BLaER1 (cell line): ENCODE measurements at regions not wholly inside any gene's neighbourhood (a gene's known extent, or its start where the extent isn't known, plus 50 kb on each side); places are given as distances from the start of the nearest gene placed in this dataset.
"Not testable (repeated sequence)": the region's sequence is repeated elsewhere in the genome, so short reads cannot be mapped to it uniquely, and the experiment has no call there.

Experiments
- H3K27ac ChIP-seq: shearing (Covaris generic); formaldehyde crosslinking; 2 replicates; pipeline ENCODE4 v1.8.1; 2022
- H3K27me3 ChIP-seq: shearing (Covaris generic); formaldehyde crosslinking; 2 replicates; pipeline ENCODE4 v1.8.1; 2022
- H3K36me3 ChIP-seq: shearing (Covaris generic); formaldehyde crosslinking; 2 replicates; pipeline ENCODE4 v1.8.1; 2022
- H3K4me1 ChIP-seq: shearing (Covaris generic); formaldehyde crosslinking; 2 replicates; pipeline ENCODE4 v1.8.1; 2022
- H3K4me2 ChIP-seq: shearing (Covaris generic); formaldehyde crosslinking; 2 replicates; pipeline ENCODE4 v1.8.1; 2022
- H3K4me3 ChIP-seq: shearing (Covaris generic); formaldehyde crosslinking; 2 replicates; pipeline ENCODE4 v1.8.1; 2022
- H3K9ac ChIP-seq: shearing (Covaris generic); formaldehyde crosslinking; 2 replicates; pipeline ENCODE4 v1.8.1; 2022
- H3K9me3 ChIP-seq: shearing (Covaris generic); formaldehyde crosslinking; 2 replicates; pipeline ENCODE4 v1.8.1; 2022
- H4K20me1 ChIP-seq: shearing (Covaris generic); formaldehyde crosslinking; 2 replicates; pipeline ENCODE4 v1.8.1; 2022
- Cebpa-rat ChIP-seq: shearing (Covaris generic); IDR thresholded peaks from 2 replicates; pipeline ENCODE4 v1.8.1; 2022

GRCh38 chr3:127068871-127069270 lies 86.0 kb downstream of the PLXNA1 start:
- peaks cover 1% of the 10 kb centered on the region; the same call in 1 of the 2 replicates for H3K4me1 ChIP-seq
- no peak overlapping the region for H3K27ac ChIP-seq
- H3K4me2 ChIP-seq, result no peak overlapping the region
- no peaks in the 10 kb centered on the region for H3K9me3 ChIP-seq
- no peak overlapping the region for H3K9ac ChIP-seq
- no peaks in the 10 kb centered on the region for H3K36me3 ChIP-seq
- TF ChIP-seq Cebpa-rat, result no peak
- H4K20me1 ChIP-seq, result peaks cover 95% of the 10 kb centered on the region
- H3K4me3 ChIP-seq, result no peak overlapping the region
- peaks cover 94% of the 10 kb centered on the region for H3K27me3 ChIP-seq

- Histone ChIP-seq H3K27me3 (peaks cover 94% of the 10 kb centered on the region), H3K4me1 (peaks cover 10% of the 10 kb centered on the region), H3K4me2 (no peak overlapping the region), H3K36me3 (no peaks in the 10 kb centered on the region), H3K9me3 (no peaks in the 10 kb centered on the region), H4K20me1 (peaks cover 95% of the 10 kb centered on the region), H3K27ac (no peak overlapping the region), H3K9ac (no peak overlapping the region), H3K4me3 (no peak overlapping the region)
- TF ChIP-seq Cebpa-rat, result no peak
These were observed 87.0 kb downstream of the PLXNA1 start for GRCh38 chr3:127069814-127070440.

GRCh38 chr3:127070776-127071175 lies 87.9 kb downstream of the PLXNA1 start:
- no peak overlapping the region for H3K9ac ChIP-seq
- no peak for TF ChIP-seq Cebpa-rat
- H3K9me3 ChIP-seq, result no peaks in the 10 kb centered on the region
- peaks cover 92% of the 10 kb centered on the region for H3K27me3 ChIP-seq
- no peaks in the 10 kb centered on the region for H3K36me3 ChIP-seq
- H3K4me3 ChIP-seq, result no peak overlapping the region
- H3K4me2 ChIP-seq, result no peak overlapping the region
- H3K27ac ChIP-seq, result no peak overlapping the region
- H4K20me1 ChIP-seq, result peaks cover 97% of the 10 kb centered on the region
- H3K4me1 ChIP-seq, result peaks cover 16% of the 10 kb centered on the region

GRCh38 chr3:127071597-127072001 lies 88.7 kb downstream of the PLXNA1 start:
- Histone ChIP-seq H3K4me2 (no peak overlapping the region), H3K27me3 (peaks cover 92% of the 10 kb centered on the region), H3K36me3 (no peaks in the 10 kb centered on the region), H3K9me3 (0 out of 2 replicates have a peak, but pooled peaks cover 2% of the 10 kb centered on the region), H3K4me3 (no peak overlapping the region), H3K4me1 (peaks cover 16% of the 10 kb centered on the region), H3K9ac (no peak overlapping the region), H4K20me1 (peaks cover 97% of the 10 kb centered on the region), H3K27ac (no peak overlapping the region)
- TF ChIP-seq Cebpa-rat, result no peak

GRCh38 chr3:127072221-127072771 lies 89.4 kb downstream of the PLXNA1 start:
- Histone ChIP-seq H3K4me3 (no peak overlapping the region), H3K4me1 (peaks cover 16% of the 10 kb centered on the region), H3K9me3 (0 out of 2 replicates have a peak, but pooled peaks cover 4% of the 10 kb centered on the region), H3K9ac (no peak overlapping the region), H3K27me3 (peaks cover 92% of the 10 kb centered on the region), H3K27ac (no peak overlapping the region), H4K20me1 (peaks cover 97% of the 10 kb centered on the region), H3K36me3 (no peaks in the 10 kb centered on the region), H3K4me2 (no peak overlapping the region)
- no peak for TF ChIP-seq Cebpa-rat

- no peak overlapping the region for H3K27ac ChIP-seq
These were observed 90.3 kb downstream of the PLXNA1 start for GRCh38 chr3:127072971-127073783.

GRCh38 chr3:127073941-127074820 lies 91.3 kb downstream of the PLXNA1 start:
- H3K36me3 ChIP-seq, result no peaks in the 10 kb centered on the region
- H3K9me3 ChIP-seq, result 0 out of 2 replicates have a peak, but pooled peaks cover 4% of the 10 kb centered on the region
- no peak overlapping the region for H3K4me3 ChIP-seq
- peaks cover 97% of the 10 kb centered on the region for H4K20me1 ChIP-seq
- H3K27ac ChIP-seq, result no peak overlapping the region
- peaks cover 25% of the 10 kb centered on the region for H3K4me1 ChIP-seq
- H3K9ac ChIP-seq, result no peak overlapping the region
- peak overlapping the region; percentile 36 for H3K4me2 ChIP-seq
- H3K27me3 ChIP-seq, result peaks cover 92% of the 10 kb centered on the region
- TF ChIP-seq Cebpa-rat, result no peak

More at GRCh38 chr3:127072971-127073783, 90.3 kb downstream of the PLXNA1 start:
- Histone ChIP-seq H3K27me3 (peaks cover 92% of the 10 kb centered on the region), H4K20me1 (peaks cover 97% of the 10 kb centered on the region), H3K4me1 (peaks cover 16% of the 10 kb centered on the region), H3K9ac (no peak overlapping the region), H3K36me3 (no peaks in the 10 kb centered on the region), H3K4me2 (no peak overlapping the region), H3K4me3 (no peak overlapping the region), H3K9me3 (0 out of 2 replicates have a peak, but pooled peaks cover 4% of the 10 kb centered on the region)
- TF ChIP-seq Cebpa-rat, result no peak

GRCh38 chr3:127074900-127075360 lies 92.0 kb downstream of the PLXNA1 start:
- H3K9me3 ChIP-seq, result 0 out of 2 replicates have a peak, but pooled peaks cover 4% of the 10 kb centered on the region
- no peak overlapping the region for H3K4me3 ChIP-seq
- H3K4me2 ChIP-seq, result peak overlapping the region; percentile 43
- H3K27ac ChIP-seq, result no peak overlapping the region
- no peak for TF ChIP-seq Cebpa-rat
- H3K9ac ChIP-seq, result no peak overlapping the region
- peaks cover 92% of the 10 kb centered on the region for H3K27me3 ChIP-seq
- H4K20me1 ChIP-seq, result peaks cover 96% of the 10 kb centered on the region
- peaks cover 30% of the 10 kb centered on the region for H3K4me1 ChIP-seq
- no peaks in the 10 kb centered on the region for H3K36me3 ChIP-seq

- H3K27ac ChIP-seq, H3K4me3 ChIP-seq, H3K36me3 ChIP-seq, H3K9me3 ChIP-seq, H3K9ac ChIP-seq, H3K4me2 ChIP-seq: not testable (repeated sequence)
- Histone ChIP-seq H3K27me3 (peaks cover 91% of the 10 kb centered on the region), H4K20me1 (peaks cover 95% of the 10 kb centered on the region), H3K4me1 (peaks cover 30% of the 10 kb centered on the region)
These were observed 93.5 kb downstream of the PLXNA1 start for GRCh38 chr3:127076166-127076992.
